PFSK-1 (cell line): ENCODE measurements at regions not wholly inside any gene's neighbourhood (a gene's known extent, or its start where the extent isn't known, plus 50 kb on each side); places are given as distances from the start of the nearest gene placed in this dataset.

ENCODE experiments used
- FOXP2 ChIP-seq: optimal IDR thresholded peaks from 2 replicates; pipeline ENCODE3; 2011; ENCODE audit warnings: borderline replicate concordance, control low read depth, inconsistent platforms; ENCODE audit not compliant: insufficient read depth; ENCODE audit errors: extremely low read length, extremely low read depth
- POLR2AphosphoS5 ChIP-seq: IDR thresholded peaks from 2 replicates; pipeline ENCODE4 v1.6.1; 2012; ENCODE audit warnings: low read depth, mild to moderate bottlenecking, control low read depth, low read length, moderate library complexity
- TF ChIP-seq, protein P1 (sequence below), 2 experiments: IDR thresholded peaks; 2 replicates each; pipeline versions ENCODE4 v1.6.1 to v1.8.0; 2011 to 2012; ENCODE audit warnings: low read depth in 2 of 2, low read length in 2 of 2, control low read depth in 1 of 2, inconsistent platforms in 1 of 2, mild to moderate bottlenecking in 1 of 2, moderate library complexity in 1 of 2; ENCODE audit not compliant: insufficient read depth in 1 of 2

DNA sequence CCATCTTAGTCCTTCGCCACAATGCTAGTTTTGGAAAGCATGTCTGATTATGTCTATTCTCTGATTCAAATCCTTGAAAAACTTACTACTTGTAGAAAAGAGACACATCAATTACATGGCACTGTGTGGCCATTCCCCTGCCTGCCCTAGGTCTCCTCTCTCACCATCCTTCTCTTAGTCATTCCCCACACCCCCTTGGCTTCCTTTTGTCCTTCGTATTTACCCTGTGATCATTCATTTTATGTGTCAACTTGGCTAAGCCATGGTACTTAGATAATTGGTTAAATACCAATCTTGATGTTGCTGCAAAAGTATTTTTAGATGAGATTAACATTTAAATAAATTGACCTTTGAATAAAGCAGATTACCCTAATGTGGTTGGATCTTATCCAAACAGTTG is 122.9 kb upstream of the CDH11 start:
- TF ChIP-seq, protein P1, sequence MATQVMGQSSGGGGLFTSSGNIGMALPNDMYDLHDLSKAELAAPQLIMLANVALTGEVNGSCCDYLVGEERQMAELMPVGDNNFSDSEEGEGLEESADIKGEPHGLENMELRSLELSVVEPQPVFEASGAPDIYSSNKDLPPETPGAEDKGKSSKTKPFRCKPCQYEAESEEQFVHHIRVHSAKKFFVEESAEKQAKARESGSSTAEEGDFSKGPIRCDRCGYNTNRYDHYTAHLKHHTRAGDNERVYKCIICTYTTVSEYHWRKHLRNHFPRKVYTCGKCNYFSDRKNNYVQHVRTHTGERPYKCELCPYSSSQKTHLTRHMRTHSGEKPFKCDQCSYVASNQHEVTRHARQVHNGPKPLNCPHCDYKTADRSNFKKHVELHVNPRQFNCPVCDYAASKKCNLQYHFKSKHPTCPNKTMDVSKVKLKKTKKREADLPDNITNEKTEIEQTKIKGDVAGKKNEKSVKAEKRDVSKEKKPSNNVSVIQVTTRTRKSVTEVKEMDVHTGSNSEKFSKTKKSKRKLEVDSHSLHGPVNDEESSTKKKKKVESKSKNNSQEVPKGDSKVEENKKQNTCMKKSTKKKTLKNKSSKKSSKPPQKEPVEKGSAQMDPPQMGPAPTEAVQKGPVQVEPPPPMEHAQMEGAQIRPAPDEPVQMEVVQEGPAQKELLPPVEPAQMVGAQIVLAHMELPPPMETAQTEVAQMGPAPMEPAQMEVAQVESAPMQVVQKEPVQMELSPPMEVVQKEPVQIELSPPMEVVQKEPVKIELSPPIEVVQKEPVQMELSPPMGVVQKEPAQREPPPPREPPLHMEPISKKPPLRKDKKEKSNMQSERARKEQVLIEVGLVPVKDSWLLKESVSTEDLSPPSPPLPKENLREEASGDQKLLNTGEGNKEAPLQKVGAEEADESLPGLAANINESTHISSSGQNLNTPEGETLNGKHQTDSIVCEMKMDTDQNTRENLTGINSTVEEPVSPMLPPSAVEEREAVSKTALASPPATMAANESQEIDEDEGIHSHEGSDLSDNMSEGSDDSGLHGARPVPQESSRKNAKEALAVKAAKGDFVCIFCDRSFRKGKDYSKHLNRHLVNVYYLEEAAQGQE (IDR thresholded peaks at IDR 0.05; ENCODE audit: insufficient read depth in 1 of 2, low read depth in 2 of 2, low read length in 2 of 2), result no peak
- TF ChIP-seq POLR2AphosphoS5, result no peak
- TF ChIP-seq FOXP2, result no peak
